K562 (cell line): ENCODE measurements at regions not wholly inside any gene's neighbourhood (a gene's known extent, or its start where the extent isn't known, plus 50 kb on each side); places are given as distances from the start of the nearest gene placed in this dataset.

Source experiments
- ATAC-seq: fragments of 200-7000 bp; cut with Tn5 transposase; 3 replicates; pipeline ENCODE4 v1.9.1; 2020; ENCODE audit warnings: moderate library complexity
- BruUV-seq: library from RNA; stranded (reverse); fragments of 400-500 nt; replicated peaks from 2 replicates; lab custom pipeline; 2021; lab: Mats Ljungman, UMichigan
- CTCF ChIA-PET: fragments of 300-600 bp; formaldehyde crosslinking; extraction: SDS; loops from one replicate; lab custom pipeline; 2021; ENCODE audit warnings: low intra/inter-chr PET ratio; lab: Yijun Ruan, JAX
- POLR2A ChIA-PET: fragments of 300-600, 350-650 bp; sonication (Branson Sonifier 250); formaldehyde crosslinking; extraction: SDS; loops from one replicate; lab custom pipeline; 2021; ENCODE audit warnings: antibody characterized with exemption, inconsistent platforms; lab: Yijun Ruan, JAX
- DNase-seq, 4 experiments: peaks; one replicate each; pipeline versions ENCODE4 v3.0.0 to v3.0.0-alpha.2; 2011 to 2018; ENCODE audit warnings: low spot score in 3 of 4, mixed read lengths in 3 of 4; ENCODE audit errors: extremely low read depth in 1 of 4
- FAIRE-seq: peaks from 2 replicates; lab custom pipeline; 2011; peaks lifted over from hg19 to GRCh38; lab: Jason Lieb, UNC
- H2AFZ ChIP-seq: 2 replicates; pipeline ENCODE4 v1.6.0; 2011; ENCODE audit warnings: low read depth, low read length, control low read depth, inconsistent platforms
- H3K27ac ChIP-seq: fragments of 200-600 bp; 3 replicates; pipeline ENCODE4 v1.8.0; 2011; ENCODE audit warnings: low read depth, mild to moderate bottlenecking, control low read depth, inconsistent platforms, low read length, moderate library complexity, mixed read lengths; ENCODE audit errors: extremely low read depth
- H3K27me3 ChIP-seq, 2 experiments: fragments of 300-600 bp in 1 of 2; 2 replicates in 1 of 2; 3 replicates in 1 of 2; pipeline versions ENCODE4 v1.6.0 to v1.8.0; 2011; ENCODE audit warnings: inconsistent platforms in 2 of 2, low read length in 2 of 2, mild to moderate bottlenecking in 1 of 2, mixed read lengths in 1 of 2, moderate library complexity in 1 of 2; ENCODE audit not compliant: control insufficient read depth in 2 of 2, insufficient read depth in 2 of 2
- H3K36me3 ChIP-seq: fragments of 300-600 bp; 3 replicates; pipeline ENCODE4 v1.8.0; 2011; ENCODE audit warnings: mild to moderate bottlenecking, low read length, inconsistent platforms; ENCODE audit not compliant: control insufficient read depth, insufficient read depth
- H3K4me1 ChIP-seq, 2 experiments: fragments of 200-600 bp in 1 of 2; replicated peaks in 1 of 2; 2 replicates in 1 of 2; 3 replicates in 1 of 2; pipeline versions ENCODE4 v1.5.1 to v1.8.0; 2011; ENCODE audit warnings: inconsistent platforms in 2 of 2, low read length in 2 of 2, mild to moderate bottlenecking in 1 of 2, mixed read lengths in 1 of 2, moderate library complexity in 1 of 2; ENCODE audit not compliant: control insufficient read depth in 2 of 2, insufficient read depth in 2 of 2
- H3K4me2 ChIP-seq: 2 replicates; pipeline ENCODE4 v1.6.1; 2011; ENCODE audit warnings: low read length, control low read depth, inconsistent platforms, mixed read lengths; ENCODE audit not compliant: insufficient read depth
- H3K4me3 ChIP-seq: fragments of 200-600 bp; sonication (generic), shearing (Covaris generic); 2 replicates; pipeline ENCODE4 v1.5.1; 2016; ENCODE audit warnings: control low read depth, inconsistent platforms
- H3K79me2 ChIP-seq: fragments of 200-600 bp; 3 replicates; pipeline ENCODE4 v1.8.0; 2011; ENCODE audit warnings: low read length, inconsistent platforms; ENCODE audit not compliant: control insufficient read depth, insufficient read depth
- H3K9ac ChIP-seq, 2 experiments: 2 replicates each; pipeline versions ENCODE4 v1.6.0 to v1.6.1; 2011; ENCODE audit warnings: low read depth in 2 of 2, low read length in 2 of 2, control low read depth in 1 of 2, inconsistent platforms in 1 of 2, mild to moderate bottlenecking in 1 of 2, mixed read lengths in 1 of 2; ENCODE audit not compliant: insufficient read depth in 1 of 2
- H3K9me1 ChIP-seq: one replicate; pipeline ENCODE4 v1.6.0; 2011; ENCODE audit warnings: inconsistent platforms, mild to moderate bottlenecking, low read length, moderate library complexity; ENCODE audit not compliant: control insufficient read depth, insufficient read depth
- H3K9me3 ChIP-seq: replicated peaks from 2 replicates; pipeline ENCODE4 v1.5.1; 2011; ENCODE audit warnings: low read depth, low read length, inconsistent platforms; ENCODE audit not compliant: control insufficient read depth, insufficient read depth
- H4K20me1 ChIP-seq: replicated peaks from 2 replicates; pipeline ENCODE4 v1.6.1; 2011; ENCODE audit warnings: low read length, inconsistent platforms, mixed read lengths; ENCODE audit not compliant: control insufficient read depth, insufficient read depth
- POU5F1 ChIP-seq: fragments of 150-350 bp; IDR thresholded peaks from 2 replicates; pipeline ENCODE4 v1.6.1; 2014; ENCODE audit warnings: borderline replicate concordance, low read length, low read depth, mild to moderate bottlenecking; ENCODE audit not compliant: partially characterized antibody
- SLC30A9 ChIP-seq: fragments of 250-450 bp; sonication (Bioruptor Pico); IDR thresholded peaks from 2 replicates; pipeline ENCODE4 v1.8.0; 2022; ENCODE audit warnings: mild to moderate bottlenecking, moderate library complexity
- ZFP30 ChIP-seq: fragments of 250-450 bp; sonication (Bioruptor Pico); IDR thresholded peaks from 2 replicates; pipeline ENCODE4 v1.8.0; 2022; ENCODE audit warnings: moderate library complexity, mild to moderate bottlenecking, inconsistent platforms, borderline replicate concordance
- WGBS: fragments of 100-300 bp; shearing (Covaris generic); methylation state at CpG from one replicate; pipeline ENCODE4 v1.1.6; 2016; ENCODE audit warnings: low coverage, mixed read lengths; ENCODE audit not compliant: insufficient coverage; ENCODE audit errors: missing lambda C conversion rate; 5-methylcytosine and 5-hydroxymethylcytosine counted together
- in situ Hi-C: fragments of 300-500 bp; cut with MboI; formaldehyde crosslinking; loops from 4 replicates; pipeline ENCODE4 v1.15.0; 2018; ENCODE audit warnings: inconsistent platforms, mixed read lengths
- intact Hi-C: fragments of 100-400 bp; cut with micrococcal nuclease; formaldehyde crosslinking; loops from 2 replicates; pipeline ENCODE4 v1.14.2; 2022
- TF ChIP-seq, protein P1 (sequence below): fragments of 450-650 bp; IDR thresholded peaks from 2 replicates; pipeline ENCODE4 v1.7.0; 2016; ENCODE audit warnings: borderline replicate concordance

DNA sequence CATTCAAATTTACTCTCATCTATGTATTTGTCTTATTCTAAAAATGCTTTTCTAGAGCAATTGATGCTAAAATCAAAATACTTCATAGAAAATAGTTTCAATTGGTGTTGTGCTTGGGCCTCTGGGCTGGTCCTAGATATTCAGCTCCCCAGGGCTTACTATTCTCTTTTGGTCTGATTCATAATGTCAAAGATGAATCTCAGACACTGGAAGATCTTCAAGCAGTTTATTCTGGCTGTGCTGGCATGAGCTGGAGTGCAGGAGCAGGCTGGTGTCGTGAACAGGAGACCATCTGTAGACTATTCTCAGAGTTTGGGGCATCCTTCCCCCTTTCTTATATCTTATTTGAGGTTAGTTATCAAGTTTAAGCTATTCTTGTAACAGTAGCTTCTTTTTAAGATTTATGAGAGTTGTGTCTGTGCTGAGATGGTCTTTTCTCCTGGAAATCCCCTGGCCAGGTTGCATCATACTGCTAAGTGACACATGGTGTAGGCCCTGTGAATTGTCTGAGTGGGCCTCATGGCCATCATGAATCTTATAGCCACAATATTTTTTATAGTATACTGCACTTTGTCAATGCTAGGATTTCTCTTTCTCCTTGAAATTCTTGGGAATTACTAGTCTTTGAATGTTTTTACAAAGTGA lies 1624.0 kb upstream of the IGFBP7 start:
- H3K4me2 ChIP-seq = no peak overlapping the region
- H2AFZ ChIP-seq = no peak overlapping the region
- DNase-seq (no peak), FAIRE-seq (no peak), ATAC-seq (no peak)
- H3K79me2 ChIP-seq = no peaks in the 10 kb centered on the region
- H4K20me1 ChIP-seq = no peaks in the 10 kb centered on the region
- ChIA-PET CTCF (no interaction called here), POLR2A (interaction anchor here (0.6 kb wide), 1 partner anchor 50 kb away, joined by 3 read pairs; no protein-coding TSS in a partner anchor)
- in situ Hi-C loops = no loop called here
- no peak overlapping the region for H3K4me3 ChIP-seq
- no peak overlapping the region for H3K27ac ChIP-seq
- no peaks in the 10 kb centered on the region for H3K27me3 ChIP-seq
- H3K9ac ChIP-seq = no peak overlapping the region
- H3K9me1 ChIP-seq = no peaks in the 10 kb centered on the region
- BruUV-seq = no TSS peak
- H3K36me3 ChIP-seq = no peaks in the 10 kb centered on the region
- no peaks in the 10 kb centered on the region for H3K4me1 ChIP-seq
- intact Hi-C loops = no loop called here
- 0% methylated on average over 1 of the region's 1 CpG for WGBS
- TF ChIP-seq SLC30A9 (no peak), ZFP30 (CRISPR knock-in tag) (no peak), POU5F1 (no peak)
- TF ChIP-seq, protein P1, sequence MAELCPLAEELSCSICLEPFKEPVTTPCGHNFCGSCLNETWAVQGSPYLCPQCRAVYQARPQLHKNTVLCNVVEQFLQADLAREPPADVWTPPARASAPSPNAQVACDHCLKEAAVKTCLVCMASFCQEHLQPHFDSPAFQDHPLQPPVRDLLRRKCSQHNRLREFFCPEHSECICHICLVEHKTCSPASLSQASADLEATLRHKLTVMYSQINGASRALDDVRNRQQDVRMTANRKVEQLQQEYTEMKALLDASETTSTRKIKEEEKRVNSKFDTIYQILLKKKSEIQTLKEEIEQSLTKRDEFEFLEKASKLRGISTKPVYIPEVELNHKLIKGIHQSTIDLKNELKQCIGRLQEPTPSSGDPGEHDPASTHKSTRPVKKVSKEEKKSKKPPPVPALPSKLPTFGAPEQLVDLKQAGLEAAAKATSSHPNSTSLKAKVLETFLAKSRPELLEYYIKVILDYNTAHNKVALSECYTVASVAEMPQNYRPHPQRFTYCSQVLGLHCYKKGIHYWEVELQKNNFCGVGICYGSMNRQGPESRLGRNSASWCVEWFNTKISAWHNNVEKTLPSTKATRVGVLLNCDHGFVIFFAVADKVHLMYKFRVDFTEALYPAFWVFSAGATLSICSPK = no peak
- no peaks in the 10 kb centered on the region for H3K9me3 ChIP-seq
